Stimulated activated naive CD8-positive, alpha-beta T cell treated with anti-CD3 and anti-CD28 coated beads, Interleukin-15, Interleukin-2, amounts not matched to agents 100 ng/mL and 50 ng/mL, for 24 hours (primary cell): ENCODE measurements at regions not wholly inside any gene's neighbourhood (a gene's known extent, or its start where the extent isn't known, plus 50 kb on each side); places are given as distances from the start of the nearest gene placed in this dataset.
"Not testable (repeated sequence)": the region's sequence is repeated elsewhere in the genome, so short reads cannot be mapped to it uniquely, and the experiment has no call there.

Experiments used
- H3K27ac Mint-ChIP-seq: one replicate; pipeline ENCODE4 v1.8.0; 2021; ENCODE audit warnings: mild to moderate bottlenecking, mixed read lengths
- H3K27me3 Mint-ChIP-seq: one replicate; pipeline ENCODE4 v1.8.0; 2021; ENCODE audit warnings: mixed read lengths
- H3K36me3 Mint-ChIP-seq: one replicate; pipeline ENCODE4 v1.8.0; 2021; ENCODE audit warnings: low read depth, mixed read lengths
- H3K4me1 Mint-ChIP-seq: one replicate; pipeline ENCODE4 v1.8.0; 2021; ENCODE audit warnings: low read depth, mixed read lengths
- H3K4me3 Mint-ChIP-seq: one replicate; pipeline ENCODE4 v1.8.0; 2021; ENCODE audit warnings: mild to moderate bottlenecking, mixed read lengths
- H3K9me3 Mint-ChIP-seq: one replicate; pipeline ENCODE4 v1.8.0; 2021; ENCODE audit warnings: mixed read lengths

GRCh38 chr21:38114717-38115333 is 142.0 kb upstream of the KCNJ15 start:
- Mint-ChIP-seq H3K27ac (no peak overlapping the region), H3K36me3 (no peaks in the 10 kb centered on the region), H3K4me1 (no peaks in the 10 kb centered on the region), H3K4me3 (no peak overlapping the region), H3K9me3 (no peaks in the 10 kb centered on the region), H3K27me3 (no peaks in the 10 kb centered on the region)

DNA sequence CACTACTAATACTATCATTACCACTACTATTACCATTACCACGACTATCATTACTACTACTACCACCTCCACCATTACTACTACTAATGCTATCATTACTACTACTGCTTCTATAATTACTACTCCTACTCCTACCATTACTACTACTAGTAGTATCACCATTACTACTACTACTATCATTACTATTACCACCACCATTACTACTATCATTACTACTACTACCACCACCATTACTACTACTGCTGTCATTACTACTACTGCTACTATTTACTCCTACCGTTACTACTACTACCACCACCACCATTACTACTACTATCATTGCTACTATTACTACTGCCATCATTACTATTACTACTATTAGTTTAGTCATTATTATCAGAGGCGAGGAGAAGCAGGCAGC is 140.9 kb upstream of the KCNJ15 start:
- no peak overlapping the region for H3K27ac Mint-ChIP-seq

GRCh38 chr21:38119793-38120192 is 137.0 kb upstream of the KCNJ15 start:
- Mint-ChIP-seq H3K4me1 (no peaks in the 10 kb centered on the region), H3K9me3 (no peaks in the 10 kb centered on the region)

More for the DNA sequence above, 140.9 kb upstream of the KCNJ15 start:
- Mint-ChIP-seq H3K4me1 (no peaks in the 10 kb centered on the region), H3K4me3 (no peak overlapping the region), H3K36me3 (no peaks in the 10 kb centered on the region), H3K27me3 (no peaks in the 10 kb centered on the region), H3K9me3 (no peaks in the 10 kb centered on the region)

DNA sequence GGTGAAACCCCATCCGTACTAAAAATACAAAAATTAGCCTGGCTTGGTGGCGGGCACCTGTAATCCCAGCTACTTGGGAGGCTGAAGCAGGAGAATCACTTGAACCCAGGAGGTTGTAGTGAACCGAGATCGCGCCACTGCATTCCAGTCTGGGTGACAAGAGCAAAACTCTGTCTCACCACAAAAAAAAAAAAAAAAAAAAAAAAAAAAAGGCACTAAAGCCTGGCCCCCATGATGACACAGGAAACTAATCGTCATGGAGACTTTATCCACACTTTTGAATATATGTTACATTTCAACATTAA is 136.2 kb upstream of the KCNJ15 start:
- not testable (repeated sequence) for H3K36me3 Mint-ChIP-seq, H3K27me3 Mint-ChIP-seq, H3K27ac Mint-ChIP-seq, H3K4me3 Mint-ChIP-seq, H3K4me1 Mint-ChIP-seq, H3K9me3 Mint-ChIP-seq

More at GRCh38 chr21:38119793-38120192, 137.0 kb upstream of the KCNJ15 start:
- Mint-ChIP-seq H3K36me3 (no peaks in the 10 kb centered on the region), H3K27me3 (no peaks in the 10 kb centered on the region), H3K4me3 (no peak overlapping the region), H3K27ac (no peak overlapping the region)

- Mint-ChIP-seq H3K27me3 (peaks cover 3% of the 10 kb centered on the region), H3K36me3 (no peaks in the 10 kb centered on the region), H3K4me1 (no peaks in the 10 kb centered on the region), H3K9me3 (no peaks in the 10 kb centered on the region), H3K27ac (no peak overlapping the region), H3K4me3 (no peak overlapping the region)
Measured at GRCh38 chr21:38120984-38121855, 135.6 kb upstream of the KCNJ15 start.

- peaks cover 3% of the 10 kb centered on the region for H3K27me3 Mint-ChIP-seq
- H3K4me3 Mint-ChIP-seq: no peak overlapping the region
- H3K36me3 Mint-ChIP-seq: no peaks in the 10 kb centered on the region
- no peaks in the 10 kb centered on the region for H3K9me3 Mint-ChIP-seq
- no peaks in the 10 kb centered on the region for H3K4me1 Mint-ChIP-seq
- no peak overlapping the region for H3K27ac Mint-ChIP-seq
Measured at GRCh38 chr21:38121888-38122720, 134.7 kb upstream of the KCNJ15 start.

DNA sequence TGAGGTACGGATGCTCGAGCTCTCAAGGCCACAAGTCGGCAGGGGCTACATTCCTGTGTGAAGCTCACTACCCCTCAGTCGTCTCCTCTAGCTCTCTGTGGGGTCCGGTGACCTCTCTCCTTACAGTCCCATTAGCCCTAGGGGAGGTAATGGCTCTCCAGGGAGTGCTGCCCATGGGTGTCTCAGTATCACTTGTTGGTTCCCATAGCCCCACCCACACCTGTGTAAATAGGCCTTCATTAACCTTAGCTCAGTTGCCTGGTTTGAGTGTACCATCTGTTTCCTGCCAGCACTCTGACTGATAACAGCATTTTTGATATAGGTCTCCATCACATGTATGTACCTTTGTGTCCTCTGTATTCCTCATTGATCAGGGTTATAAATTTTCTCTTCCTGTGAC is 133.2 kb upstream of the KCNJ15 start:
- Mint-ChIP-seq H3K36me3 (no peaks in the 10 kb centered on the region), H3K27me3 (peaks cover 3% of the 10 kb centered on the region), H3K27ac (no peak overlapping the region)

DNA sequence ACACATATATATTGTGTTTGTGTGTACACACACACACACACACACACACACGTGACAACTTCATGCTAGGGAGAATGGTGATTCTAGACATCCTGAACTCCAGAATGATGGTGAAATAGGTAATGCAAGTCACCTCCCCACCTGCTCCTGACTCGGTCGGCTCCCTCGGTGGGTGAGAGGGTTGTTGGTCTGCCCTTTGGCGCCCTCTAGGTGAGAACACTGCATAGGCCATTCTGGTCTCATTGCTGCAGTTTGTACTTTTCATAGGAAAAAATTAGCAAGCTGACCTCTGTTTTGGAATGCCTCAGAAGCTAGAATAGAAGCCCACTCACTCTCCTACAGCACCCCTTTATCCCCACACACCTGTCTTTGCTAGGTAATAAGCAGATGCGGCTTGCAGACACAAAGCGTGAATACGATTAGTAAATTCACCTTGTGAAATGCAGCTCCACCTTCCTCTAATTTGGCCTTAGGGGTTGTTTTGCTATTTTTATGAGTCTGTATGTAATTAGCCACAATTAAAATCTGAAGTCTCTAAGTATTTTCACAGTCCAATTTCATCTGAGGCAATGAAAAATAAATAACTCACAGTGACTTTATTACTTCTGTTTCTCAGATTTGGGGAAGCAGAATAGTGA is 130.0 kb upstream of the KCNJ15 start:
- no peak overlapping the region for H3K4me3 Mint-ChIP-seq
- H3K9me3 Mint-ChIP-seq: no peaks in the 10 kb centered on the region
- peaks cover 21% of the 10 kb centered on the region for H3K27me3 Mint-ChIP-seq
- no peaks in the 10 kb centered on the region for H3K4me1 Mint-ChIP-seq
- no peaks in the 10 kb centered on the region for H3K36me3 Mint-ChIP-seq
- no peak overlapping the region for H3K27ac Mint-ChIP-seq

More for the DNA sequence above, 133.2 kb upstream of the KCNJ15 start:
- no peak overlapping the region for H3K4me3 Mint-ChIP-seq
- H3K9me3 Mint-ChIP-seq: no peaks in the 10 kb centered on the region
- no peaks in the 10 kb centered on the region for H3K4me1 Mint-ChIP-seq

DNA sequence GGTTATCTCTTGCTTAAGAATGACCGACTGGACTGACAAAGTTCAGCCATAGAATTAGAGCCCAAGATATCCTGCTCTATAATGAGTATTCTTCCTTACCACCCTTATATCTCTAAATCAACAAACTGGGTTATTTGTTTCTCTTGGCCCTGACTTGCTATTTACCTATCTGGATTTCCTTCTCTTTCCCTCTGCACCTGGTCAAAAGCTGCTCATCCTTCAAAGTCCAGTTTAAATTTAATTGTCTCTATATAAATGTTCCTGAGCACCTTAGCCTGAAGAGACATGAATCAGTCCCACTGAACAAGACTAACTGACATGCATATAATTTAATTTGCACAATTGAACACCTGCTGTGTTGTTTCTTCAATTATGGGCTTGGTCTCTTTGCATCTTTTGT is 127.1 kb upstream of the KCNJ15 start:
- Mint-ChIP-seq H3K27me3 (peaks cover 30% of the 10 kb centered on the region), H3K9me3 (no peaks in the 10 kb centered on the region), H3K27ac (no peak overlapping the region), H3K4me3 (no peak overlapping the region), H3K36me3 (no peaks in the 10 kb centered on the region), H3K4me1 (no peaks in the 10 kb centered on the region)

DNA sequence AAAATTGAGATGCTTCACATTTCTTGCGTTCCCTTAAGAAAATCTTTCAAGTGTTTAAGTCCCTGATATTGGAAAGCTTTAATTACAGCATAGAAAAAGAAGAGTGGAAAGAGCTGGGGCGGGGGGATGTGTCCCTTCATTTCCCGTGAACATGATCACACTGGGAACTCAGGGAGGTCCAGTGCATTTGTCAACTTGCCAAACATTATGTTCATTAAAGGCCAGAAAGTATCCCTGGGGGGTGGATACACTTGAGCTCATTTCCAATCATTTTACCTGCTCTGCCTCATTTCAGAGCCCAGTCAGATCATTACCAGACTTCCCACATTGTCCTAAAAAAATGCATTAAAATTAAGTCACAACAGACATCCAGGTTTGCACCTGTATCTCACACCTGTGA is 123.6 kb upstream of the KCNJ15 start:
- Mint-ChIP-seq H3K36me3 (no peaks in the 10 kb centered on the region), H3K27me3 (peaks cover 27% of the 10 kb centered on the region), H3K4me1 (no peaks in the 10 kb centered on the region), H3K4me3 (no peak overlapping the region), H3K27ac (no peak overlapping the region), H3K9me3 (no peaks in the 10 kb centered on the region)

- H3K9me3 Mint-ChIP-seq: no peaks in the 10 kb centered on the region
- H3K4me1 Mint-ChIP-seq: no peaks in the 10 kb centered on the region
- H3K27me3 Mint-ChIP-seq: peaks cover 31% of the 10 kb centered on the region
- no peak overlapping the region for H3K27ac Mint-ChIP-seq
- no peak overlapping the region for H3K4me3 Mint-ChIP-seq
- H3K36me3 Mint-ChIP-seq: no peaks in the 10 kb centered on the region
Measured at GRCh38 chr21:38134084-38134873, 122.5 kb upstream of the KCNJ15 start.

DNA sequence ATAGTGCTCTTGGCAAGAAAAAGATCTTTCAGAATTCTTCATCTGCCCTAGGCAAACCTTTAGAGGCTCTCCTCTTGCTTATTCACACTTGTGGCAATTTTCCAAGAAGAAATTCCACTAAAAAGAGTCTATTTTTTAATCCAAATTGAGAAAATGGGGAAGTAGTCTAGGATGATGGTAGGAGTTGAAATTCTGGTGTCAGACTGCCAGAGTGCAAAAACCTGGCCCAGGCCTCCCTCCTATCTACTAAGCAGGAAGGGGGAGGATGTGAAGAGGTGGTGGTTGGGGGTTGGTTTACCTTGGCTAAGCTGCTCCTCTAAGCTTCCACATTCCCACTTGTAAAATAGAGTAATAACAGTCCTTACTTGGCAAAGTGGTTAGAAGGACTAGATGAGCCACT is 120.6 kb upstream of the KCNJ15 start:
- no peak overlapping the region for H3K27ac Mint-ChIP-seq
- no peak overlapping the region for H3K4me3 Mint-ChIP-seq
- H3K4me1 Mint-ChIP-seq: no peaks in the 10 kb centered on the region
- no peaks in the 10 kb centered on the region for H3K9me3 Mint-ChIP-seq
- no peaks in the 10 kb centered on the region for H3K36me3 Mint-ChIP-seq
- peaks cover 22% of the 10 kb centered on the region for H3K27me3 Mint-ChIP-seq

DNA sequence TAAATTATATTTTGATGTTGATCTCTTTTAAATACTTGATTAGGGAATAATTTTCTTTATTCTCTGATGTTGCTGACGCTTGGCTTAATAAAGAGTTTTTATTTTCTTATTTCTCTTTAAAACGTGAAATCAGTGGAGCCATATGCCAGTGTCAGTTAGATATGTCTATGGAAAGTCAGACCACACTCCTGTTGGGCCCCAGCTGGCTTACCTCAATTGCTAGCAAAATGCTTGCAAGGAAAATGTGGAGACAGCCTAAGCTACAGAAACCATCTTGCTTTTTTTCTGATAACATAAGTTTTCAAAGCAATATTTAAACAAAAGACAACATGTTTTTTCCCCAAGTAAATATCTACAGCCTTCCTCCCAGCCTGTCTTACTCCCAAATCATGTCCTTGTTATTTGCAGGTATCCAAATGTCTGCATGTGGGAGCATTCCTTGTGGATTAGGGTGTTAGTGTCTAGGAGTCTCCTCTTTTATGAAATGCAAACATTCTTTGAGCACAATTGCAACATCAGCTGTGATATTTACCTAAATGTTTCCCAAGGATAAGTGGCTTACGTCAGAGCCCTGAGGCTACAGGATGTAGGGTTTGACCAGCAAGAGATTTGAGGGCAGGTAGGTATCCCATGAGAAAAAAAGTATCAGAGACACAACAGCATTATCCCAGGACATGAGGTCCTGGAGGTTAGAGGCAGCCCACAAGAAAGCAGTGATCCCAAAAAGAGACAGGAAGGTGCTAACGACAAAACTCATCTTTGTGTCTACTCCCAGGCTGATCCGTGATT is 117.2 kb upstream of the KCNJ15 start:
- H3K27ac Mint-ChIP-seq: no peak overlapping the region
- H3K36me3 Mint-ChIP-seq: no peaks in the 10 kb centered on the region
- H3K4me3 Mint-ChIP-seq: no peak overlapping the region
- H3K4me1 Mint-ChIP-seq: no peaks in the 10 kb centered on the region
- H3K27me3 Mint-ChIP-seq: peaks cover 20% of the 10 kb centered on the region
- no peaks in the 10 kb centered on the region for H3K9me3 Mint-ChIP-seq
